GM12891 (cell line): ENCODE measurements at regions not wholly inside any gene's neighbourhood (a gene's known extent, or its start where the extent isn't known, plus 50 kb on each side); places are given as distances from the start of the nearest gene placed in this dataset.

Source experiments
- PAX5 ChIP-seq: IDR thresholded peaks from 2 replicates; pipeline ENCODE4 v1.6.1; 2011; ENCODE audit warnings: low read length, moderate library complexity, mild to moderate bottlenecking; ENCODE audit not compliant: insufficient read depth, severe bottlenecking
- POLR2A ChIP-seq: IDR thresholded peaks from 2 replicates; pipeline ENCODE4 v1.6.1; 2011; ENCODE audit warnings: low read depth, low read length, control low read depth
- POLR2AphosphoS5 ChIP-seq: IDR thresholded peaks from 2 replicates; pipeline ENCODE4 v1.6.1; 2011; ENCODE audit warnings: low read depth, low read length, control low read depth
- SPI1 ChIP-seq: IDR thresholded peaks from 2 replicates; pipeline ENCODE4 v1.6.1; 2011; ENCODE audit warnings: low read depth, low read length, control low read depth
- TAF1 ChIP-seq: IDR thresholded peaks from 2 replicates; pipeline ENCODE4 v1.6.1; 2011; ENCODE audit warnings: low read depth, low read length, control low read depth

GRCh38 chr2:207417301-207417718 lies 112.5 kb upstream of the CREB1 start:
- TF ChIP-seq POLR2A (no peak), POLR2AphosphoS5 (no peak), TAF1 (no peak), SPI1 (no peak), PAX5 (no peak)
